ENCODE measurements at regions not wholly inside any gene's neighbourhood (a gene's known extent, or its start where the extent isn't known, plus 50 kb on each side); places are given as distances from the start of the nearest gene placed in this dataset.

- no peak for TF ChIP-seq CTCF (IDR thresholded peaks at IDR 0.05; ENCODE audit: extremely low read depth, missing control alignments)
These were observed 313.8 kb downstream of the UACA start for GRCh38 chr15:70449311-70450141.

GRCh38 chr15:70447928-70448698 is 315.2 kb downstream of the UACA start:
- TF ChIP-seq CTCF (IDR thresholded peaks at IDR 0.05; ENCODE audit: extremely low read depth, missing control alignments) = no peak
- no peak for DNase-seq (ENCODE audit: low spot score)

More at GRCh38 chr15:70449311-70450141, 313.8 kb downstream of the UACA start:
- no peak for DNase-seq (ENCODE audit: low spot score)

- no peak for TF ChIP-seq CTCF (IDR thresholded peaks at IDR 0.05; ENCODE audit: extremely low read depth, missing control alignments)
- DNase-seq (ENCODE audit: low spot score) = no peak
These were observed 315.8 kb downstream of the UACA start for GRCh38 chr15:70447521-70447920.

- no peak for DNase-seq (ENCODE audit: low spot score)
- no peak for TF ChIP-seq CTCF (IDR thresholded peaks at IDR 0.05; ENCODE audit: extremely low read depth, missing control alignments)
These were observed 316.3 kb downstream of the UACA start for GRCh38 chr15:70447081-70447480.

- TF ChIP-seq CTCF (IDR thresholded peaks at IDR 0.05; ENCODE audit: extremely low read depth, missing control alignments) = no peak
- no peak for DNase-seq (ENCODE audit: low spot score)
These were observed 319.7 kb downstream of the UACA start for GRCh38 chr15:70443486-70444273.

- DNase-seq (ENCODE audit: low spot score) = no peak
- no peak for TF ChIP-seq CTCF (IDR thresholded peaks at IDR 0.05; ENCODE audit: extremely low read depth, missing control alignments)
These were observed 320.6 kb downstream of the UACA start for GRCh38 chr15:70442616-70443321.
